ENCODE measurements at regions not wholly inside any gene's neighbourhood (a gene's known extent, or its start where the extent isn't known, plus 50 kb on each side); places are given as distances from the start of the nearest gene placed in this dataset.

DNA sequence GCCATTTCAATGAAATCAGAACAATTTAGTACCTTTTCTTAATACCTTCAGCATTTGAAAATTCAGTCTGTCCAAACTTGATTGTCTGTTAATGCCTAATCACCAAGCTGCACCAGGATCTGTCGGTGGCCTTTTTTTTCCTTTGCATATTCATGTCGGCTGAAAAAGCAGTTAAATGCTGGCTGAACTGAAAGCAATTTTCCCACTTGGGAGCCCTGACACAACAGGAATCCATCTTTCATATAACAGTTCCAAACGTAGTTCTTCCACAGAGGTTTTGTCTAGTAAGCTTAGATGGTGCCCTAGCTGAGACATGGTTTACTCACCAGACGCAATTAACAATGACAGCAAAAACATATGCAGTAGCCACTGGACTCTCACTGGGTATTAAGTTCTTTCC, 83.6 kb upstream of the CHCHD3 start:
- no peak for FAIRE-seq
- TF ChIP-seq ZNF619 (CRISPR knock-in tag; IDR thresholded peaks at IDR 0.05), result no peak
- ATAC-seq, result no peak
- in situ Hi-C loops (cut with HindIII; ENCODE audit: extremely low pct_ligation_motif_present, low pct_unique_long_range_greater_than_20kb) (no loop called here), intact Hi-C loops (cut with micrococcal nuclease; ENCODE audit: unreplicated experiment) (no loop called here)
- H3K36me3 ChIP-seq (replicated peaks in 1 of 2; ENCODE audit: control insufficient read depth in 1 of 2, insufficient read depth in 2 of 2, low read length in 2 of 2), result no peaks in the 10 kb centered on the region
- POLR2A ChIA-PET, result no interaction called here
- no peak overlapping the region for H3K4me3 ChIP-seq (replicated peaks in 1 of 3; ENCODE audit: insufficient read depth in 1 of 3, low read depth in 2 of 3, low read length in 3 of 3)
- no peak for DNase-seq (ENCODE audit: low spot score)
- no peak overlapping the region for H3K4me2 ChIP-seq (ENCODE audit: low read depth, low read length)
- no TSS peak for BruUV-seq (replicated peaks)
- 9% methylated on average over 4 of the region's 4 CpGs for WGBS (ENCODE audit: low lambda C conversion rate)
- CTCF ChIA-PET (ENCODE audit: low intra/inter-chr PET ratio, low total read pairs), result no interaction called here
- H3K9me3 ChIP-seq (ENCODE audit: low read length), result no peaks in the 10 kb centered on the region
- no peaks in the 10 kb centered on the region for H3K79me2 ChIP-seq (ENCODE audit: insufficient read depth, low read length)
- H3K9ac ChIP-seq (ENCODE audit: insufficient read depth, low read depth, low read length), result no peak overlapping the region
- H3K27ac ChIP-seq (ENCODE audit: extremely low read length, insufficient read depth, low read length), result no peak overlapping the region
- no peak overlapping the region for H2AFZ ChIP-seq (ENCODE audit: low read length)
- no peaks in the 10 kb centered on the region for H3K27me3 ChIP-seq (ENCODE audit: control insufficient read depth in 1 of 2, insufficient read depth in 2 of 2, low read length in 2 of 2)
- H3K4me1 ChIP-seq (ENCODE audit: insufficient read depth, low read length), result no peaks in the 10 kb centered on the region
- H4K20me1 ChIP-seq (ENCODE audit: insufficient read depth, low read length), result no peaks in the 10 kb centered on the region

GRCh38 chr7:133167300-133167699, 85.4 kb upstream of the CHCHD3 start:
- Histone ChIP-seq H3K27ac (ENCODE audit: extremely low read length, insufficient read depth, low read length) (no peak overlapping the region), H3K4me1 (ENCODE audit: insufficient read depth, low read length) (no peaks in the 10 kb centered on the region), H3K36me3 (replicated peaks in 1 of 2; ENCODE audit: control insufficient read depth in 1 of 2, insufficient read depth in 2 of 2, low read length in 2 of 2) (no peaks in the 10 kb centered on the region), H2AFZ (ENCODE audit: low read length) (no peak overlapping the region), H3K9me3 (ENCODE audit: low read length) (no peaks in the 10 kb centered on the region), H3K4me3 (replicated peaks in 1 of 3; ENCODE audit: insufficient read depth in 1 of 3, low read depth in 2 of 3, low read length in 3 of 3) (no peak overlapping the region), H4K20me1 (ENCODE audit: insufficient read depth, low read length) (no peaks in the 10 kb centered on the region), H3K79me2 (ENCODE audit: insufficient read depth, low read length) (no peaks in the 10 kb centered on the region), H3K9ac (ENCODE audit: insufficient read depth, low read depth, low read length) (no peak overlapping the region), H3K27me3 (ENCODE audit: control insufficient read depth in 1 of 2, insufficient read depth in 2 of 2, low read length in 2 of 2) (no peaks in the 10 kb centered on the region), H3K4me2 (ENCODE audit: low read depth, low read length) (no peak overlapping the region)
- DNase-seq (ENCODE audit: low spot score) (no peak), ATAC-seq (no peak), FAIRE-seq (no peak)
- no TSS peak for BruUV-seq (replicated peaks)
- ChIA-PET CTCF (ENCODE audit: low intra/inter-chr PET ratio, low total read pairs) (no interaction called here), POLR2A (no interaction called here)
- intact Hi-C loops (cut with micrococcal nuclease; ENCODE audit: unreplicated experiment) (no loop called here), in situ Hi-C loops (cut with HindIII; ENCODE audit: extremely low pct_ligation_motif_present, low pct_unique_long_range_greater_than_20kb) (no loop called here)
- WGBS (ENCODE audit: low lambda C conversion rate), result 2% methylated on average over 5 of the region's 5 CpGs
- no peak for TF ChIP-seq ZSCAN25 (CRISPR knock-in tag; IDR thresholded peaks at IDR 0.05)
- TF ChIP-seq ZBTB7B (CRISPR knock-in tag; IDR thresholded peaks at IDR 0.05), result no peak
- TF ChIP-seq SMAD9 (CRISPR knock-in tag; IDR thresholded peaks at IDR 0.05), result no peak
- TF ChIP-seq, protein P1, sequence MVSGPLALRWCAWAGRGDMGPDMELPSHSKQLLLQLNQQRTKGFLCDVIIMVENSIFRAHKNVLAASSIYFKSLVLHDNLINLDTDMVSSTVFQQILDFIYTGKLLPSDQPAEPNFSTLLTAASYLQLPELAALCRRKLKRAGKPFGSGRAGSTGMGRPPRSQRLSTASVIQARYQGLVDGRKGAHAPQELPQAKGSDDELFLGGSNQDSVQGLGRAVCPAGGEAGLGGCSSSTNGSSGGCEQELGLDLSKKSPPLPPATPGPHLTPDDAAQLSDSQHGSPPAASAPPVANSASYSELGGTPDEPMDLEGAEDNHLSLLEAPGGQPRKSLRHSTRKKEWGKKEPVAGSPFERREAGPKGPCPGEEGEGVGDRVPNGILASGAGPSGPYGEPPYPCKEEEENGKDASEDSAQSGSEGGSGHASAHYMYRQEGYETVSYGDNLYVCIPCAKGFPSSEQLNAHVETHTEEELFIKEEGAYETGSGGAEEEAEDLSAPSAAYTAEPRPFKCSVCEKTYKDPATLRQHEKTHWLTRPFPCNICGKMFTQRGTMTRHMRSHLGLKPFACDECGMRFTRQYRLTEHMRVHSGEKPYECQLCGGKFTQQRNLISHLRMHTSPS (CRISPR knock-in tag; IDR thresholded peaks at IDR 0.05; ENCODE audit: low read depth), result no peak
- no peak for TF ChIP-seq CREB1 (IDR thresholded peaks at IDR 0.05)
- no peak for TF ChIP-seq CREB1 (CRISPR knock-in tag; IDR thresholded peaks at IDR 0.05)
- no peak for TF ChIP-seq THAP8 (CRISPR knock-in tag; IDR thresholded peaks at IDR 0.05; ENCODE audit: borderline replicate concordance)
- TF ChIP-seq ZNF430 (CRISPR knock-in tag; IDR thresholded peaks at IDR 0.05), result no peak
- no peak for TF ChIP-seq ZNF367 (CRISPR knock-in tag; IDR thresholded peaks at IDR 0.05; ENCODE audit: borderline replicate concordance)
- TF ChIP-seq HOXA3 (CRISPR knock-in tag; IDR thresholded peaks at IDR 0.05), result no peak
- TF ChIP-seq DNMT1 (CRISPR knock-in tag; IDR thresholded peaks at IDR 0.05), result no peak
- TF ChIP-seq, protein P2, sequence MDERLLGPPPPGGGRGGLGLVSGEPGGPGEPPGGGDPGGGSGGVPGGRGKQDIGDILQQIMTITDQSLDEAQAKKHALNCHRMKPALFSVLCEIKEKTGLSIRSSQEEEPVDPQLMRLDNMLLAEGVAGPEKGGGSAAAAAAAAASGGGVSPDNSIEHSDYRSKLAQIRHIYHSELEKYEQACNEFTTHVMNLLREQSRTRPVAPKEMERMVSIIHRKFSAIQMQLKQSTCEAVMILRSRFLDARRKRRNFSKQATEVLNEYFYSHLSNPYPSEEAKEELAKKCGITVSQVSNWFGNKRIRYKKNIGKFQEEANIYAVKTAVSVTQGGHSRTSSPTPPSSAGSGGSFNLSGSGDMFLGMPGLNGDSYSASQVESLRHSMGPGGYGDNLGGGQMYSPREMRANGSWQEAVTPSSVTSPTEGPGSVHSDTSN (CRISPR knock-in tag; IDR thresholded peaks at IDR 0.05), result no peak
- TF ChIP-seq PLRG1 (conservative IDR thresholded peaks at IDR 0.05), result no peak
- no peak for TF ChIP-seq ZNF354B (CRISPR knock-in tag; IDR thresholded peaks at IDR 0.05)
- no peak for TF ChIP-seq HMGXB4 (CRISPR knock-in tag; IDR thresholded peaks at IDR 0.05; ENCODE audit: borderline replicate concordance in 1 of 2, low read depth in 1 of 2)

All from HepG2 (cell line).